Fibroblast of lung (primary cell): ENCODE measurements at regions not wholly inside any gene's neighbourhood (a gene's known extent, or its start where the extent isn't known, plus 50 kb on each side); places are given as distances from the start of the nearest gene placed in this dataset.

ENCODE experiments used
- DNase-seq, 2 donors: peaks; one replicate each; pipeline versions ENCODE4 v3.0.0 to v3.0.0-alpha.2; 2010; ENCODE audit warnings: low read depth in 2 of 2
- H2AFZ ChIP-seq: 2 replicates; pipeline ENCODE4 v1.5.1; 2012; ENCODE audit warnings: low read length, control low read depth, inconsistent platforms
- H3K27ac ChIP-seq: 2 replicates; pipeline ENCODE4 v1.5.1; 2011; ENCODE audit warnings: low read length, control low read depth; ENCODE audit not compliant: insufficient read depth
- H3K27me3 ChIP-seq: 2 replicates; pipeline ENCODE4 v1.5.1; 2011; ENCODE audit warnings: mild to moderate bottlenecking, low read length; ENCODE audit not compliant: control insufficient read depth, insufficient read depth
- H3K36me3 ChIP-seq: 2 replicates; pipeline ENCODE4 v1.5.1; 2011; ENCODE audit warnings: low read length; ENCODE audit not compliant: control insufficient read depth, insufficient read depth
- H3K4me1 ChIP-seq: 2 replicates; pipeline ENCODE4 v1.5.1; 2011; ENCODE audit warnings: low read length; ENCODE audit not compliant: control insufficient read depth, insufficient read depth; ENCODE audit errors: extremely low read depth
- H3K4me2 ChIP-seq: 2 replicates; pipeline ENCODE4 v1.5.1; 2011; ENCODE audit warnings: low read length, control low read depth; ENCODE audit not compliant: insufficient read depth; ENCODE audit errors: extremely low read depth
- H3K4me3 ChIP-seq, 4 experiments: fragments of 200-600 bp in 1 of 4; sonication (generic) in 1 of 4; replicated peaks in 1 of 4; 2 replicates each; pipeline ENCODE4 v1.5.1; 2011 to 2016; ENCODE audit warnings: low read length in 4 of 4, low read depth in 3 of 4, mild to moderate bottlenecking in 3 of 4, control low read depth in 2 of 4, inconsistent platforms in 1 of 4, mixed read lengths in 1 of 4; ENCODE audit not compliant: insufficient read depth in 1 of 4; ENCODE audit errors: control extremely low read depth in 1 of 4
- H3K79me2 ChIP-seq: 2 replicates; pipeline ENCODE4 v1.5.1; 2012; ENCODE audit warnings: mild to moderate bottlenecking, low read length, inconsistent platforms; ENCODE audit not compliant: control insufficient read depth, insufficient read depth
- H3K9ac ChIP-seq: 2 replicates; pipeline ENCODE4 v1.5.1; 2011; ENCODE audit warnings: mild to moderate bottlenecking, low read length, control low read depth; ENCODE audit not compliant: insufficient read depth
- H3K9me3 ChIP-seq: 2 replicates; pipeline ENCODE4 v1.5.1; 2012; ENCODE audit warnings: low read depth, low read length; ENCODE audit not compliant: control insufficient read depth, insufficient read depth
- H4K20me1 ChIP-seq: 2 replicates; pipeline ENCODE4 v1.5.1; 2011; ENCODE audit warnings: low read length; ENCODE audit not compliant: control insufficient read depth, insufficient read depth; ENCODE audit errors: extremely low read depth
- EZH2 ChIP-seq: IDR thresholded peaks from 2 replicates; pipeline ENCODE4 v1.5.1; 2012; ENCODE audit warnings: low read length, control low read depth, mild to moderate bottlenecking; ENCODE audit errors: missing control alignments
- TF ChIP-seq, protein P1 (sequence below), 2 donors: IDR thresholded peaks in 1 of 2; conservative IDR thresholded peaks in 1 of 2; 1 replicate in 1 of 2; 2 replicates in 1 of 2; pipeline ENCODE4 v1.5.1; 2011 to 2012; ENCODE audit warnings: low read length in 2 of 2, control low read depth in 1 of 2, inconsistent platforms in 1 of 2, low read depth in 1 of 2, mild to moderate bottlenecking in 1 of 2

DNA sequence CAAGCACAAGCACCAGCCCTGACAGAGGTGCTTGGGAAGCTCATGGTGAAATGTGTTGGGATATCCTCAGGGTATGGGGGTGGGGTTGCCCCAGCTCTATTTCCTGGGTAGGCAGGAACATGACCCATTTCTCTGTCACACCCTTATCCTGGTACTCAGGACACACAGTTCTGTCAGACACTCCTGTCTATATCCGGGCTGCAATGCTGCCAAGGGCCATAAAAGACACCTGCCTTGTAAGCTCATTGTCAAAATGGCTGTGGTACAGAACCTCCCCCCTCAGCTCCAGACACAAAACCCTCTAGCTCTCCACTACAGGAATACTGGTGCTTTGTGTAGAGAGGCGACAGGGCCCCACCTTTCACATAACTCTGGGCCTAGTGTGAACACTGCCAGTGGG lies 636.7 kb downstream of the PLA2G4A start:
- no peaks in the 10 kb centered on the region for H3K36me3 ChIP-seq
- no peaks in the 10 kb centered on the region for H3K79me2 ChIP-seq
- no peak overlapping the region for H3K4me3 ChIP-seq
- H3K4me1 ChIP-seq = no peaks in the 10 kb centered on the region
- no peaks in the 10 kb centered on the region for H3K9me3 ChIP-seq
- H3K4me2 ChIP-seq = no peak overlapping the region
- no peak for DNase-seq
- no peak overlapping the region for H2AFZ ChIP-seq
- TF ChIP-seq, protein P1, sequence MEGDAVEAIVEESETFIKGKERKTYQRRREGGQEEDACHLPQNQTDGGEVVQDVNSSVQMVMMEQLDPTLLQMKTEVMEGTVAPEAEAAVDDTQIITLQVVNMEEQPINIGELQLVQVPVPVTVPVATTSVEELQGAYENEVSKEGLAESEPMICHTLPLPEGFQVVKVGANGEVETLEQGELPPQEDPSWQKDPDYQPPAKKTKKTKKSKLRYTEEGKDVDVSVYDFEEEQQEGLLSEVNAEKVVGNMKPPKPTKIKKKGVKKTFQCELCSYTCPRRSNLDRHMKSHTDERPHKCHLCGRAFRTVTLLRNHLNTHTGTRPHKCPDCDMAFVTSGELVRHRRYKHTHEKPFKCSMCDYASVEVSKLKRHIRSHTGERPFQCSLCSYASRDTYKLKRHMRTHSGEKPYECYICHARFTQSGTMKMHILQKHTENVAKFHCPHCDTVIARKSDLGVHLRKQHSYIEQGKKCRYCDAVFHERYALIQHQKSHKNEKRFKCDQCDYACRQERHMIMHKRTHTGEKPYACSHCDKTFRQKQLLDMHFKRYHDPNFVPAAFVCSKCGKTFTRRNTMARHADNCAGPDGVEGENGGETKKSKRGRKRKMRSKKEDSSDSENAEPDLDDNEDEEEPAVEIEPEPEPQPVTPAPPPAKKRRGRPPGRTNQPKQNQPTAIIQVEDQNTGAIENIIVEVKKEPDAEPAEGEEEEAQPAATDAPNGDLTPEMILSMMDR (conservative IDR thresholded peaks at IDR 0.05 in 1 of 2, IDR thresholded peaks at IDR 0.05 in 1 of 2; ENCODE audit: low read depth in 1 of 2, low read length in 2 of 2) = no peak
- no peak for TF ChIP-seq EZH2
- H3K9ac ChIP-seq = no peak overlapping the region
- no peak overlapping the region for H3K27ac ChIP-seq
- no peaks in the 10 kb centered on the region for H3K27me3 ChIP-seq
- no peaks in the 10 kb centered on the region for H4K20me1 ChIP-seq

DNA sequence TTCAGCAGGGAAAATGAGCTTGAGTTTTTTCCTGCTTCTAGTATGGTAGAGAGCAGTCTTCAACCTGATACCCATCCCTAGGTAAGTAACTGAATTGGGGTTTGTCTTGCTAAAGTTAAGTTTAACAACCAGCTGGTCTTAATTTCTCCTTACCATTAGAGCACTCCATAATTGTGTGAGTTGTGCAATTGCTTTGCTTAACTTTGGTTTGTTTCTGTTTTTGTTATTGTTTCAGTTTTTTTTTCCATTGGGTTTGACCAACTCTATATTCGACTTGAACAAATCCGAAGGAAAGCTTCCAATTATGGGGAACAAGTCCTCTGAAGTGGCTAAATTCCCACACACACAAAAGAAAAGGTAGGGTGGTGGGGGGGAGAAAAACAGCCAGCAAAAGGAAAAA lies 641.1 kb downstream of the PLA2G4A start:
- no peaks in the 10 kb centered on the region for H3K9me3 ChIP-seq
- no peak overlapping the region for H3K4me2 ChIP-seq
- no peaks in the 10 kb centered on the region for H3K79me2 ChIP-seq
- no peak for TF ChIP-seq EZH2
- TF ChIP-seq, protein P1 (conservative IDR thresholded peaks at IDR 0.05 in 1 of 2, IDR thresholded peaks at IDR 0.05 in 1 of 2; ENCODE audit: low read depth in 1 of 2, low read length in 2 of 2) = no peak
- DNase-seq = no peak
- H3K27ac ChIP-seq = no peak overlapping the region
- no peak overlapping the region for H3K9ac ChIP-seq
- H3K4me3 ChIP-seq = no peak overlapping the region
- H3K27me3 ChIP-seq = no peaks in the 10 kb centered on the region
- no peaks in the 10 kb centered on the region for H3K36me3 ChIP-seq
- no peaks in the 10 kb centered on the region for H3K4me1 ChIP-seq
- no peaks in the 10 kb centered on the region for H4K20me1 ChIP-seq
- no peak overlapping the region for H2AFZ ChIP-seq

DNA sequence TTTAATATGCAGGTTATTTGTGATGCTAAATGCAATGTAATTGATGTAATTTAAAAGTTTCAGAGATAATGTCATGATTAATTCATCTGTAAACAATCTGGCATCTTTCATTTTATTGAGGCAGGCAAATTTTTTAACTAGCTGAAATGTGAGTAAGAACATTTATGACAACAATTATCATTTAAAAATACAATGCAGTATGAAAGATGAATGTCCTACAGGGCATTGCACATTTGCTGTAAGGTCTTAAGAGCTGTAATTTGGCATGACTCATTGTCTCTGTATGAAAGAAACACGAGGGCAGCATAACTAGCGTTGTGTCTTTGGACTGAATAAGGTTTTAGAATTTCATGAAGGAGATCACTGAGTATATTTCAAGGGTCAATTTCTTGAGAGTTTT lies 642.8 kb downstream of the PLA2G4A start:
- Histone ChIP-seq H3K4me3 (no peak overlapping the region), H3K9ac (no peak overlapping the region), H3K36me3 (no peaks in the 10 kb centered on the region), H3K9me3 (no peaks in the 10 kb centered on the region), H2AFZ (no peak overlapping the region), H3K27ac (no peak overlapping the region), H3K4me2 (no peak overlapping the region), H3K27me3 (no peaks in the 10 kb centered on the region), H4K20me1 (no peaks in the 10 kb centered on the region), H3K79me2 (no peaks in the 10 kb centered on the region), H3K4me1 (no peaks in the 10 kb centered on the region)
- no peak for TF ChIP-seq EZH2
- TF ChIP-seq, protein P1 (conservative IDR thresholded peaks at IDR 0.05 in 1 of 2, IDR thresholded peaks at IDR 0.05 in 1 of 2; ENCODE audit: low read depth in 1 of 2, low read length in 2 of 2) = no peak
- DNase-seq = peak; percentile 36 to 88
